GM12864 (cell line): ENCODE measurements at regions not wholly inside any gene's neighbourhood (a gene's known extent, or its start where the extent isn't known, plus 50 kb on each side); places are given as distances from the start of the nearest gene placed in this dataset.
"Not testable (repeated sequence)": the region's sequence is repeated elsewhere in the genome, so short reads cannot be mapped to it uniquely, and the experiment has no call there.

Experiments
- DNase-seq: peaks from one replicate; pipeline ENCODE4 v3.0.0-alpha.2; 2011; ENCODE audit warnings: low read depth
- H3K4me3 ChIP-seq: 2 replicates; pipeline ENCODE4 v1.5.1; 2011; ENCODE audit warnings: mild to moderate bottlenecking, low read depth, low read length, control low read depth
- TF ChIP-seq, protein P1 (sequence below): IDR thresholded peaks from 2 replicates; pipeline ENCODE4 v1.5.1; 2011; ENCODE audit warnings: low read depth, mild to moderate bottlenecking, moderate library complexity, low read length, control low read depth, inconsistent platforms; ENCODE audit errors: missing control alignments

DNA sequence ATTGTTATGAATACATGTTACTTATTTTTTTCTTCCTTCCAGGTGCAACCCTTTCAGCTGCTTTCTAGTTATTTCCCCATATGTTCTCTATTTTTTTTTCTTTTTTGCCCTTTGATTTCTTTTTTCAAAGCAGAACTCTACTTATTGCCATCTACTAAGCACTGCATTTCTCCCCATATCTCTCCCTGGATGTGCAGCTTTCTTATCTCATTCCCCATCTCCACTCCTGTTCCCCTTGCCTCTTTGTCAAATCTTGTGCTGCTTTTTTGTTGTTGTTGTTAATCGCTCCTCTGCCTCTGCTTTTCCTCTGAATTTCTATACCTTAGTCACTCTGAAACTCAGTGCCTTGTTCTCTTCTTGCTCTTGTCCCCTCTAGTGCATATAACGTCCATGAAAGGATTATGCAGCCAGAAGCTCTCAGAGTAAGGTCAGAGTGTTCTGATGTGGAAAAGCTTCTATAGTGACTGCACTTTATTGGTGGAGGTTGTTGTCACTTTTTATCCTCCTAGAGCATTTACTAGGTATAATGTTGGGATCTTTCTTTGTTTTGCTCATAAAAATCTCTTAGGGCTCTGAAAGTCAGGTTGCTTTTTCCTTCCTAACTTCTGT, 51.1 kb upstream of the JADE1 start:
- no peak overlapping the region for H3K4me3 ChIP-seq
- DNase-seq: no peak
- TF ChIP-seq, protein P1, sequence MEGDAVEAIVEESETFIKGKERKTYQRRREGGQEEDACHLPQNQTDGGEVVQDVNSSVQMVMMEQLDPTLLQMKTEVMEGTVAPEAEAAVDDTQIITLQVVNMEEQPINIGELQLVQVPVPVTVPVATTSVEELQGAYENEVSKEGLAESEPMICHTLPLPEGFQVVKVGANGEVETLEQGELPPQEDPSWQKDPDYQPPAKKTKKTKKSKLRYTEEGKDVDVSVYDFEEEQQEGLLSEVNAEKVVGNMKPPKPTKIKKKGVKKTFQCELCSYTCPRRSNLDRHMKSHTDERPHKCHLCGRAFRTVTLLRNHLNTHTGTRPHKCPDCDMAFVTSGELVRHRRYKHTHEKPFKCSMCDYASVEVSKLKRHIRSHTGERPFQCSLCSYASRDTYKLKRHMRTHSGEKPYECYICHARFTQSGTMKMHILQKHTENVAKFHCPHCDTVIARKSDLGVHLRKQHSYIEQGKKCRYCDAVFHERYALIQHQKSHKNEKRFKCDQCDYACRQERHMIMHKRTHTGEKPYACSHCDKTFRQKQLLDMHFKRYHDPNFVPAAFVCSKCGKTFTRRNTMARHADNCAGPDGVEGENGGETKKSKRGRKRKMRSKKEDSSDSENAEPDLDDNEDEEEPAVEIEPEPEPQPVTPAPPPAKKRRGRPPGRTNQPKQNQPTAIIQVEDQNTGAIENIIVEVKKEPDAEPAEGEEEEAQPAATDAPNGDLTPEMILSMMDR: no peak

DNA sequence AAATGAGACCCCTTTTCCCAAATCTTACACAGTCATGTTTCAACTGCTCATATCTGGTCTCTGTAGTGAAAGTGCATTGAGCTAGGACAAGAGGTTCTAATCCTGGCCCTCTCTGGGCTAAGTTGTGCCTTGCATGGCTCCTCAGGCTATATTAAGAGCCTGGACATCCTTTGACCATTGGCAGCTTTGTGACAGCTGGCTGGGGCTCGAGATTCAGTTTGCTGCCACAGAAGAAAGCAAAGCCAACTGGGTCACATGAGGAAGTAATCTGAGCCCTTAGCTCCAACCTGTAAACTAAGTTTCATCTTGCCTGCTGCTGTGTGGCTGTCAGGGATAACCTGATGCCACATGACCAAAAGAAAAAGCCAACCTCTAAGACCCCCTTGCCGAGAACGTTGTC, 51.8 kb upstream of the JADE1 start:
- DNase-seq: no peak
- no peak overlapping the region for H3K4me3 ChIP-seq
- TF ChIP-seq, protein P1: no peak

DNA sequence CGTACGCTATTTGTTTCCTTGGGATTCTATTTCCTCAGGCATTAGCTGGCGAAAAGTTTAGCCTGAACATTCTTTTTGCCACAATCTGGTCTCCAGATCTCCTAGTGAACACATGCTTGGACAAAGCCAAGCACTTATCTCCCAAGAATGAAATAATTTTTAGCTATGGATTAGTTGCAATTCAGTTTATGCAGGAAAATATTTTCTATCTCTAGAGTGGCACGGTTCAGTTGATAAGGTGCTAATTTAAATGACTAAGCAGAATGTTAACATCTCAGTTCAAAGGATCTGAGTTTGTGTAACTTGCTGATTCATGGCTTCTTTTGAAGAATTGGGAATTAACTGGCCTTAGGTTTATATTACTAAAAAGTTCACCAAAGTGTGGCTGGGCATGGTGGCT, 58.1 kb upstream of the JADE1 start:
- H3K4me3 ChIP-seq: no peak overlapping the region
- DNase-seq: no peak
- TF ChIP-seq, protein P1: no peak

DNA sequence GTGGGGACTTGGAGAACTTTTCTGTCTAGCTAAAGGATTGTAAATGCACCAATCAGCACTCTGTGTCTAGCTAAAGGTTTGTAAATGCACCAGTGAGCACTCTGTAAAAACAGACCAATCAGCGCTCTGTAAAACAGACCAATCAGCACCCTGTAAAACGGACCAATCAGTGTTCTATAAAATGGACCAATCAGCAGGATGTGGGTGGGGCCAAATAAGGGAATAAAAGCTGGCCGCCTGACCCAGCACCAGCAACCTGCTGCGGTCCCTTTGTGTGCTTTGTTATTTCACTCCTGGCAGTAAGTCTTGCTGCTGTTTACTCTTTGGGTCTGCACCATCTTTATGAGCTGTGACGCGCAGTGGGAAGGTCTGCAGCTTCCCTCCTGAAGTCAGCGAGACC, 67.8 kb upstream of the JADE1 start:
- DNase-seq, H3K4me3 ChIP-seq: not testable (repeated sequence)

DNA sequence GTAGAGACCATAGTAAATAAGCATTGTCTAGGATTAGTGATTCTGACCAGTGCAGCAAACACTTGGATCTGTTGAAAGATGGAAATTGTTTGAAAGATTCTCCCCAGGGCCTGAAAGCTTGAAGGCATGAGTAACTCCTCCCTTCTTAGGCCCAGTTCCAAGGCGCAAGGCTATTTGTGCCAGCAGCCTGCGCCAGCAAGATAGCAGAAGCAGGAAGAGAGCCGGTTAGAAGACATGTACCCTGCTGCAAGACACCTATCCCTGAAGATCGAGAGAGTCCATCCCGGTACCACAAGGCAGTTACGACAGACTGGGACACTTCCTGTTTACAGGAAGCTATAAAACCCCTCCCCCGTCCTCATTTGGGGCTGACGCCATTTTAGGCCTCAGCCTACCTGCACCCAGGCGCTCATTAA, 72.4 kb upstream of the JADE1 start:
- no peak for DNase-seq
- no peak overlapping the region for H3K4me3 ChIP-seq
- TF ChIP-seq, protein P1: no peak

DNA sequence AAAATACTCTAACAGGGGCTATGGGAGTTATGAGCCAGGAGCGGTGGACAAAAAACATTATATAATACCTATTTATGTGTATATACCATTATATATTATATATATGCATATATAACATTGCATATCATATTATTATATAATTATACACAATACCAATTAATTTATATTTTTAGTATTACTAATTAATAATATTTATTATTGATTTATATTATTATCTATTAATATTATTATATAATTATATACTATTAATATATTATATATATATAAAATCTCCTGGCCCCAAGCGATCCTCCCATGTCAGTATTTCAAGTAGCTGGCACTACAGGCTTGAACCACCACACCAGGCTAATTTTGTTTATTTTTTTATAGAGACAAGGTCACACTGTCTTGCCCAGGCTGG, 73.8 kb upstream of the JADE1 start:
- no peak for DNase-seq
- no peak overlapping the region for H3K4me3 ChIP-seq
- TF ChIP-seq, protein P1: no peak

DNA sequence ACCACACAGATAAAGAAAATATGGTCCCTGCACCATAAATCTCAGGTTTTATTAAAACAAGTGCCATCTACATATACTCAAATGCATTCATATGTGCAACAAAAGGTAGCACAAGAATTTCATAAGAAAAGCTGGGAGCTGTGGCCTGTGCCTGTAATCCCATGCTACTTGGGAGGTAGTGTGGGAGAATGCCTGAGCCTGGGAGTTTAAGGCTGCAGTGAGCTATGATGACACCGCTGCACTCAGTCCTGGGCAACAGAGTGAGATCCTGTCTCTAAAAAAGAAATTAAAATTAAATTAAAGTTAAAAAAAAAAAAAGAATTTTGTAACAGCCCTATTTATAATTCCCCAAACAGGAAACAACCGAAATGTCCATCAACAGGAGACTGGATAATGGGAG, 81.3 kb upstream of the JADE1 start:
- no peak overlapping the region for H3K4me3 ChIP-seq
- TF ChIP-seq, protein P1: no peak
- no peak for DNase-seq

DNA sequence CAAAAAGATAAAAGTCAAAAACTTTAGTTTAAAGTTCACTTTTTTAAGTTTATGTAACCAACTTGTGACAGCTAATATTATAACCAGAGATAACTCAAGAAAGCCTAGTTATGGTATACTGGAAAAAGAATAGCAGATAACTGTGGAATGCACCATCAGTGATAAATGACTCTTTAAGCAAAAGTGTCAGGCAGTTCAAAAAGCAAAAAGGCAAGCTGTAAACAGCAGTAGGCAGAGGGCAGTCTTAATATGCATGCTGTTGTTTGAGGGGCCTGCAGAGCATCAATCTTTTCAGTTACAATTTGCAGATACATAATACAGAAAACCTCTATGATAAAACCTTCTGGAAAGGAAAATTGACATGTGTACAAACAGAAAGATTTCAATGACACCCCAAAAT, 81.8 kb upstream of the JADE1 start:
- no peak for DNase-seq
- no peak overlapping the region for H3K4me3 ChIP-seq
- TF ChIP-seq, protein P1: no peak
